Gastrocnemius medialis (tissue), 4 donors: ENCODE measurements at regions not wholly inside any gene's neighbourhood (a gene's known extent, or its start where the extent isn't known, plus 50 kb on each side); places are given as distances from the start of the nearest gene placed in this dataset.

Experiments used
- CTCF ChIP-seq, 5 experiments: fragments of 450-650 bp in 3 of 5; fragments of 200-600 bp in 2 of 5; sonication (generic) in 2 of 5; IDR thresholded peaks in 4 of 5; conservative IDR thresholded peaks in 1 of 5; 1 replicate in 4 of 5; 2 replicates in 1 of 5; pipeline ENCODE4 v1.5.1; 2016 to 2019; ENCODE audit warnings: antibody characterized with exemption in 5 of 5, mild to moderate bottlenecking in 3 of 5, moderate library complexity in 3 of 5
- POLR2A ChIP-seq, 2 donors: fragments of 450-650 bp; IDR thresholded peaks; one replicate each; pipeline ENCODE4 v1.6.1; 2017; ENCODE audit warnings: antibody characterized with exemption in 2 of 2, mild to moderate bottlenecking in 2 of 2, moderate library complexity in 2 of 2

- TF ChIP-seq POLR2A (IDR thresholded peaks at IDR 0.05) (no peak), CTCF (IDR thresholded peaks at IDR 0.05 in 4 of 5, conservative IDR thresholded peaks at IDR 0.05 in 1 of 5) (no peak)
These were observed 149.0 kb downstream of the ATP6V1G3 start for GRCh38 chr1:198391393-198392020.
